ENCODE measurements at regions not wholly inside any gene's neighbourhood (a gene's known extent, or its start where the extent isn't known, plus 50 kb on each side); places are given as distances from the start of the nearest gene placed in this dataset.

GRCh38 chr13:89307278-89307677 is 1636.1 kb downstream of the SLITRK5 start:
- Histone ChIP-seq H3K4me3 (ENCODE audit: insufficient read depth, low read length) (no peak overlapping the region), H3K79me2 (ENCODE audit: insufficient read depth, low read length) (no peaks in the 10 kb centered on the region), H3K36me3 (ENCODE audit: insufficient read depth, low read length) (no peaks in the 10 kb centered on the region), H3K4me1 (ENCODE audit: insufficient read depth, low read length) (no peaks in the 10 kb centered on the region), H3K27me3 (ENCODE audit: insufficient read depth, low read length) (no peaks in the 10 kb centered on the region), H2AFZ (ENCODE audit: low read length) (no peak overlapping the region), H3K9me3 (ENCODE audit: low read depth, low read length) (no peaks in the 10 kb centered on the region), H3K27ac (ENCODE audit: low read depth, low read length) (no peak overlapping the region), H4K20me1 (ENCODE audit: insufficient read depth, low read length) (no peaks in the 10 kb centered on the region), H3K4me2 (ENCODE audit: insufficient read depth, low read length) (no peak overlapping the region)
- TF ChIP-seq CTCF (IDR thresholded peaks at IDR 0.05; ENCODE audit: extremely low read depth, low read depth, low read length) = no peak
- DNase-seq (ENCODE audit: insufficient read length, low spot score, missing footprints) = no peak

- Histone ChIP-seq H3K4me1 (ENCODE audit: insufficient read depth, low read length) (no peaks in the 10 kb centered on the region), H3K27me3 (ENCODE audit: insufficient read depth, low read length) (no peaks in the 10 kb centered on the region), H3K4me2 (ENCODE audit: insufficient read depth, low read length) (no peak overlapping the region), H2AFZ (ENCODE audit: low read length) (no peak overlapping the region), H3K79me2 (ENCODE audit: insufficient read depth, low read length) (no peaks in the 10 kb centered on the region), H3K4me3 (ENCODE audit: insufficient read depth, low read length) (no peak overlapping the region), H4K20me1 (ENCODE audit: insufficient read depth, low read length) (no peaks in the 10 kb centered on the region), H3K27ac (ENCODE audit: low read depth, low read length) (no peak overlapping the region), H3K36me3 (ENCODE audit: insufficient read depth, low read length) (no peaks in the 10 kb centered on the region), H3K9me3 (ENCODE audit: low read depth, low read length) (no peaks in the 10 kb centered on the region)
- TF ChIP-seq CTCF (IDR thresholded peaks at IDR 0.05; ENCODE audit: extremely low read depth, low read depth, low read length) = no peak
- DNase-seq (ENCODE audit: insufficient read length, low spot score, missing footprints) = no peak
Measured at GRCh38 chr13:89310943-89311672, 1639.9 kb downstream of the SLITRK5 start.

- H2AFZ ChIP-seq (ENCODE audit: low read length) = no peak overlapping the region
- DNase-seq (ENCODE audit: insufficient read length, low spot score, missing footprints) = no peak
- no peaks in the 10 kb centered on the region for H3K27me3 ChIP-seq (ENCODE audit: insufficient read depth, low read length)
- no peaks in the 10 kb centered on the region for H3K36me3 ChIP-seq (ENCODE audit: insufficient read depth, low read length)
- H4K20me1 ChIP-seq (ENCODE audit: insufficient read depth, low read length) = no peaks in the 10 kb centered on the region
- no peaks in the 10 kb centered on the region for H3K9me3 ChIP-seq (ENCODE audit: low read depth, low read length)
- no peak overlapping the region for H3K27ac ChIP-seq (ENCODE audit: low read depth, low read length)
- no peak overlapping the region for H3K4me2 ChIP-seq (ENCODE audit: insufficient read depth, low read length)
- no peaks in the 10 kb centered on the region for H3K79me2 ChIP-seq (ENCODE audit: insufficient read depth, low read length)
- no peak for TF ChIP-seq CTCF (IDR thresholded peaks at IDR 0.05; ENCODE audit: extremely low read depth, low read depth, low read length)
- no peaks in the 10 kb centered on the region for H3K4me1 ChIP-seq (ENCODE audit: insufficient read depth, low read length)
- H3K4me3 ChIP-seq (ENCODE audit: insufficient read depth, low read length) = no peak overlapping the region
Measured at GRCh38 chr13:89315287-89315686, 1644.1 kb downstream of the SLITRK5 start.

DNA sequence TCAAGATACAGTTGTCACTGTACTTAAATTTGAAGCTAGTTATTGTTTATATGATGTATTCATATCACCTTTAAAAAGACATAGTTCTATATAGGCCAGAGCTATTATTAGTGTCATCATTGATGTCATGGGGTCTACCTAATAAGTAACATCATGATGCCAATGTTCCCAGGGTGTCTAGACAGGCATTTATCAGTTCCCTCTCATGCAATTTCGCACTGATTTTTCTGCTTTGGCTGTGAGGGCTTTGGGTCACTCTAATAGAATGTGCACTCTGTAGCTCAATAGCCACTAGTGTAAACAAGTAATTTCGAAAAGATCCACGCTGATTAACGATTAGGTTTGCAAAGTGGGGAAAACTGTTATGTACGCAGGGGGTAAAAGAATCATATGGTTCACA is 1651.3 kb downstream of the SLITRK5 start:
- DNase-seq (ENCODE audit: insufficient read length, low spot score, missing footprints) = no peak
- Histone ChIP-seq H3K9me3 (ENCODE audit: low read depth, low read length) (no peaks in the 10 kb centered on the region), H3K27ac (ENCODE audit: low read depth, low read length) (no peak overlapping the region), H3K36me3 (ENCODE audit: insufficient read depth, low read length) (no peaks in the 10 kb centered on the region), H3K4me2 (ENCODE audit: insufficient read depth, low read length) (no peak overlapping the region), H2AFZ (ENCODE audit: low read length) (no peak overlapping the region), H3K4me3 (ENCODE audit: insufficient read depth, low read length) (no peak overlapping the region), H3K27me3 (ENCODE audit: insufficient read depth, low read length) (no peaks in the 10 kb centered on the region), H3K4me1 (ENCODE audit: insufficient read depth, low read length) (no peaks in the 10 kb centered on the region), H4K20me1 (ENCODE audit: insufficient read depth, low read length) (no peaks in the 10 kb centered on the region), H3K79me2 (ENCODE audit: insufficient read depth, low read length) (no peaks in the 10 kb centered on the region)
- TF ChIP-seq CTCF (IDR thresholded peaks at IDR 0.05; ENCODE audit: extremely low read depth, low read depth, low read length) = no peak

Data from osteoblast (primary cell).